H1 (cell line): ENCODE measurements at regions not wholly inside any gene's neighbourhood (a gene's known extent, or its start where the extent isn't known, plus 50 kb on each side); places are given as distances from the start of the nearest gene placed in this dataset.
A peak's percentile ranks its signal among the peaks of the same experiment; 100 is the strongest.

ENCODE experiments used
- CTCF ChIA-PET: fragments of 300-600 bp; sonication (Branson Sonifier 250); formaldehyde crosslinking; loops from one replicate; lab custom pipeline; 2021; ENCODE audit not compliant: partially characterized antibody; lab: Charles Lee
- POLR2A ChIA-PET: fragments of 300-600 bp; sonication (Branson Sonifier 250); formaldehyde crosslinking; loops from one replicate; lab custom pipeline; 2021; ENCODE audit warnings: inconsistent platforms; ENCODE audit not compliant: partially characterized antibody; lab: Charles Lee
- DNase-seq, 2 experiments: peaks; one replicate each; pipeline versions ENCODE4 v3.0.0 to v3.0.0-alpha.2; 2010 to 2022; ENCODE audit warnings: low spot score in 2 of 2, low read depth in 1 of 2, mixed read lengths in 1 of 2
- FAIRE-seq: peaks from 2 replicates; lab custom pipeline; 2011; peaks lifted over from hg19 to GRCh38; lab: Jason Lieb, UNC
- H2AFZ ChIP-seq: 2 replicates; pipeline ENCODE4 v1.8.1; 2012; ENCODE audit warnings: low read length, inconsistent platforms
- H2AK5ac ChIP-seq: 2 replicates; pipeline ENCODE4 v1.6.1; 2013; ENCODE audit warnings: low read depth, low read length
- H2BK120ac ChIP-seq: replicated peaks from 2 replicates; pipeline ENCODE3; 2013; ENCODE audit warnings: low read depth, low read length, inconsistent platforms
- H2BK12ac ChIP-seq: 2 replicates; pipeline ENCODE4 v1.6.1; 2013; ENCODE audit warnings: low read depth, low read length
- H2BK15ac ChIP-seq: 2 replicates; pipeline ENCODE4 v1.6.1; 2013; ENCODE audit warnings: low read length
- H2BK20ac ChIP-seq: 2 replicates; pipeline ENCODE4 v1.6.1; 2013; ENCODE audit warnings: low read length
- H2BK5ac ChIP-seq: 2 replicates; pipeline ENCODE4 v1.6.1; 2013; ENCODE audit warnings: low read depth, low read length
- H3K14ac ChIP-seq: 2 replicates; pipeline ENCODE4 v1.6.1; 2013; ENCODE audit warnings: inconsistent platforms; ENCODE audit not compliant: insufficient read length
- H3K18ac ChIP-seq: 2 replicates; pipeline ENCODE4 v1.6.1; 2013; ENCODE audit warnings: low read length; ENCODE audit errors: extremely low read depth
- H3K23ac ChIP-seq: 2 replicates; pipeline ENCODE4 v1.6.1; 2013; ENCODE audit warnings: inconsistent platforms; ENCODE audit not compliant: insufficient read length
- H3K23me2 ChIP-seq: 2 replicates; pipeline ENCODE4 v1.6.1; 2013; ENCODE audit warnings: low read depth, low read length
- H3K27ac ChIP-seq: 2 replicates; pipeline ENCODE4 v1.6.1; 2011; ENCODE audit warnings: low read depth, low read length, inconsistent platforms
- H3K27me3 ChIP-seq, 4 experiments: replicated peaks in 1 of 4; 1 replicate in 1 of 4; 2 replicates in 3 of 4; pipeline versions ENCODE4 v1.6.1 to v1.8.1; 2011 to 2013; ENCODE audit warnings: low read length in 3 of 4, mild to moderate bottlenecking in 3 of 4, inconsistent platforms in 2 of 4, mixed read lengths in 2 of 4, moderate library complexity in 1 of 4; ENCODE audit not compliant: control insufficient read depth in 3 of 4, insufficient read depth in 3 of 4; ENCODE audit errors: extremely low read depth in 1 of 4
- H3K36me3 ChIP-seq, 4 experiments: 2 replicates each; pipeline versions ENCODE4 v1.6.1 to v1.8.1; 2011 to 2013; ENCODE audit warnings: mild to moderate bottlenecking in 4 of 4, low read length in 3 of 4, moderate library complexity in 2 of 4, control low read depth in 1 of 4, inconsistent platforms in 1 of 4; ENCODE audit not compliant: insufficient read depth in 4 of 4, control insufficient read depth in 2 of 4
- H3K4ac ChIP-seq: replicated peaks from 2 replicates; pipeline ENCODE3; 2013; ENCODE audit warnings: low read length, low read depth, mixed read lengths, inconsistent platforms; ENCODE audit not compliant: insufficient read length
- H3K4me1 ChIP-seq, 4 experiments: replicated peaks in 1 of 4; 1 replicate in 1 of 4; 2 replicates in 3 of 4; pipeline versions ENCODE4 v1.6.1 to v1.8.1; 2011 to 2013; ENCODE audit warnings: low read length in 3 of 4, inconsistent platforms in 2 of 4, mixed read lengths in 1 of 4; ENCODE audit not compliant: insufficient read depth in 4 of 4, control insufficient read depth in 3 of 4
- H3K4me2 ChIP-seq, 2 experiments: 2 replicates each; pipeline versions ENCODE4 v1.6.1 to v1.8.1; 2011 to 2013; ENCODE audit warnings: low read depth in 2 of 2, low read length in 2 of 2, control low read depth in 1 of 2, inconsistent platforms in 1 of 2, mild to moderate bottlenecking in 1 of 2; ENCODE audit not compliant: insufficient read depth in 1 of 2
- H3K4me3 ChIP-seq, 4 experiments: fragments of 200-600, 300-600 bp in 1 of 4; sonication (generic), shearing (Covaris generic), sonication (Bioruptor Twin) in 1 of 4; 2 replicates each; pipeline versions ENCODE4 v1.5.1 to v1.8.1; 2011 to 2016; ENCODE audit warnings: low read length in 4 of 4, low read depth in 3 of 4, control low read depth in 2 of 4, inconsistent platforms in 2 of 4, mild to moderate bottlenecking in 2 of 4, mixed read lengths in 1 of 4, moderate library complexity in 1 of 4; ENCODE audit not compliant: insufficient read depth in 2 of 4; ENCODE audit errors: extremely low read depth in 1 of 4
- H3K56ac ChIP-seq: replicated peaks from 2 replicates; pipeline ENCODE3; 2013; ENCODE audit warnings: low read depth, mild to moderate bottlenecking, mixed read lengths, low read length, inconsistent platforms; ENCODE audit not compliant: insufficient read length
- H3K79me1 ChIP-seq: 2 replicates; pipeline ENCODE4 v1.6.1; 2013; ENCODE audit warnings: low read depth, low read length, control low read depth
- H3K79me2 ChIP-seq, 2 experiments: 2 replicates each; pipeline versions ENCODE4 v1.6.1 to v1.8.1; 2012 to 2013; ENCODE audit warnings: low read length in 2 of 2, mild to moderate bottlenecking in 2 of 2, inconsistent platforms in 1 of 2; ENCODE audit not compliant: insufficient read depth in 2 of 2, control insufficient read depth in 1 of 2
- H3K9ac ChIP-seq, 4 experiments: replicated peaks in 1 of 4; 1 replicate in 1 of 4; 2 replicates in 3 of 4; pipeline versions ENCODE4 v1.6.1 to v1.8.1; 2011 to 2013; ENCODE audit warnings: low read depth in 3 of 4, low read length in 3 of 4, control low read depth in 2 of 4, mild to moderate bottlenecking in 2 of 4, moderate library complexity in 2 of 4, inconsistent platforms in 1 of 4; ENCODE audit errors: extremely low read depth in 1 of 4
- H3K9me3 ChIP-seq, 2 experiments: 2 replicates each; pipeline versions ENCODE4 v1.6.1 to v1.8.1; 2012 to 2013; ENCODE audit warnings: mild to moderate bottlenecking in 2 of 2, moderate library complexity in 2 of 2, control low read depth in 1 of 2, inconsistent platforms in 1 of 2, low read depth in 1 of 2, low read length in 1 of 2, mixed read lengths in 1 of 2; ENCODE audit not compliant: insufficient read depth in 2 of 2
- H4K20me1 ChIP-seq, 2 experiments: replicated peaks in 1 of 2; 2 replicates each; pipeline versions ENCODE3 to v1.8.1; 2011 to 2013; ENCODE audit warnings: inconsistent platforms in 2 of 2, low read length in 2 of 2, mild to moderate bottlenecking in 1 of 2; ENCODE audit not compliant: insufficient read depth in 2 of 2, control insufficient read depth in 1 of 2
- H4K5ac ChIP-seq: 2 replicates; pipeline ENCODE4 v1.6.1; 2013; ENCODE audit warnings: low read length, low read depth, mixed read lengths, inconsistent platforms; ENCODE audit not compliant: insufficient read length
- H4K8ac ChIP-seq: 2 replicates; pipeline ENCODE4 v1.8.0; 2013; ENCODE audit warnings: mild to moderate bottlenecking, moderate library complexity, low read length, inconsistent platforms; ENCODE audit not compliant: insufficient read depth; ENCODE audit errors: extremely low read depth
- H4K91ac ChIP-seq: replicated peaks from 2 replicates; pipeline ENCODE3; 2013; ENCODE audit warnings: low read length, mixed read lengths, inconsistent platforms; ENCODE audit not compliant: insufficient read length
- EZH2 ChIP-seq: fragments of 200-600 bp; sonication (generic); IDR thresholded peaks from 2 replicates; pipeline ENCODE4 v1.7.1; 2012; ENCODE audit warnings: low read depth, mild to moderate bottlenecking, moderate library complexity, low read length, inconsistent platforms; ENCODE audit not compliant: severe bottlenecking
- TAF1 ChIP-seq: IDR thresholded peaks from 2 replicates; pipeline ENCODE4 v1.6.1; 2011; ENCODE audit warnings: mild to moderate bottlenecking, low read depth, low read length
- WGBS, 2 experiments: shearing (Covaris generic) in 1 of 2; methylation state at CpG; one replicate each; pipeline versions ENCODE4 v1.1.6 to v1.1.7; 2013 to 2015; ENCODE audit warnings: low lambda C conversion rate in 2 of 2, mixed read lengths in 2 of 2, inconsistent platforms in 1 of 2, low coverage in 1 of 2, missing lambda C conversion rate in 1 of 2; ENCODE audit not compliant: insufficient replicate concordance in 2 of 2, insufficient coverage in 1 of 2, insufficient read length in 1 of 2; ENCODE audit errors: extremely low coverage in 1 of 2, missing lambda C conversion rate in 1 of 2; 5-methylcytosine and 5-hydroxymethylcytosine counted together

GRCh38 chr10:77716458-77717317 lies 79.1 kb upstream of the KCNMA1 start:
- 0 out of 2 replicates have a peak overlapping the region, but pooled peaks have one; percentile 18 for H2AFZ ChIP-seq
- peaks cover 0 to 10% (median 5%) of the 10 kb centered on the region in 4 experiments; a peak in 5 of 7 replicates for H3K4me1 ChIP-seq
- H3K4me3 ChIP-seq: no peak overlapping the region
- H3K4ac ChIP-seq: no peak overlapping the region
- H2AK5ac ChIP-seq: peak overlapping the region; percentile 2; the same call in 1 of the 2 replicates
- H3K23me2 ChIP-seq: no peaks in the 10 kb centered on the region
- no peak overlapping the region for H3K56ac ChIP-seq
- no peak overlapping the region for H3K23ac ChIP-seq
- no peaks in the 10 kb centered on the region for H3K36me3 ChIP-seq
- H3K27me3 ChIP-seq: peaks cover 0 to 2% (median 0%) of the 10 kb centered on the region in 4 experiments; a peak in 4 of 7 replicates
- 82% methylated on average over 13 of the region's 13 CpGs; no CpG with 5 or more reads in 1 of the 2 experiments for WGBS, 2 experiments
- no peaks in the 10 kb centered on the region for H4K20me1 ChIP-seq
- no peak overlapping the region for H3K27ac ChIP-seq
- no peak overlapping the region for H2BK5ac ChIP-seq
- CTCF ChIA-PET: interaction anchor here (0.6 to 6.1 kb wide), 16 partner anchors 16 to 469 kb away, joined by 3 to 45 read pairs (median 3); no protein-coding TSS in a partner anchor
- POLR2A ChIA-PET: no interaction called here
- H4K5ac ChIP-seq: no peak overlapping the region
- H2BK20ac ChIP-seq: peak overlapping the region; percentile 92
- no peak for DNase-seq
- H2BK120ac ChIP-seq: no peak overlapping the region
- no peak for TF ChIP-seq TAF1
- TF ChIP-seq EZH2: no peak
- TF ChIP-seq, all 59 proteins: peak for 0
- peak overlapping the region; percentile 9 for H4K91ac ChIP-seq
- H2BK15ac ChIP-seq: no peak overlapping the region; the same call in 1 of the 2 replicates
- no peaks in the 10 kb centered on the region for H3K9me3 ChIP-seq
- H3K4me2 ChIP-seq: no peak overlapping the region
- no peaks in the 10 kb centered on the region for H3K79me2 ChIP-seq
- no peak for FAIRE-seq
- no peaks in the 10 kb centered on the region for H3K79me1 ChIP-seq
- H3K18ac ChIP-seq: peak overlapping the region; percentile 56; the same call in 1 of the 2 replicates
- no peak overlapping the region; a peak in 1 of 7 replicates for H3K9ac ChIP-seq
- H2BK12ac ChIP-seq: peak overlapping the region; percentile 6; the same call in 1 of the 2 replicates
- no peak overlapping the region for H3K14ac ChIP-seq
- H4K8ac ChIP-seq: no peak overlapping the region; the same call in 1 of the 2 replicates
